T-cell (primary cell): ENCODE measurements at regions not wholly inside any gene's neighbourhood (a gene's known extent, or its start where the extent isn't known, plus 50 kb on each side); places are given as distances from the start of the nearest gene placed in this dataset.

Source experiments
- ATAC-seq, 4 experiments: fragments of 200-7000 bp in 3 of 4; fragments of 150-1000 bp in 1 of 4; cut with Tn5 transposase; replicated peaks in 1 of 4; 1 replicate in 3 of 4; 2 replicates in 1 of 4; pipeline ENCODE4 v1.10.0; 2021; ENCODE audit warnings: moderate library complexity in 3 of 4, mild to moderate bottlenecking in 2 of 4, moderate number of reproducible peaks in 1 of 4
- CTCF ChIA-PET, 2 donors: fragments of 300-600 bp; sonication (Branson Sonifier 250); formaldehyde crosslinking; loops; one replicate each; lab custom pipeline; 2022; ENCODE audit warnings: antibody characterized with exemption in 2 of 2; lab: Charles Lee
- POLR2A ChIA-PET, 2 donors: fragments of 300-600 bp; sonication (Branson Sonifier 250); formaldehyde crosslinking; loops; one replicate each; lab custom pipeline; 2022; ENCODE audit warnings: antibody characterized with exemption in 2 of 2; lab: Charles Lee
- DNase-seq, 35 experiments: peaks; one replicate each; pipeline versions ENCODE4 v3.0.0 to v3.0.0-alpha.2; 2013 to 2023
- H3K27ac ChIP-seq: one replicate; pipeline ENCODE4 v1.5.1; 2013; ENCODE audit warnings: low read length
- H3K27me3 ChIP-seq, 2 experiments: replicated peaks in 1 of 2; 1 replicate in 1 of 2; 2 replicates in 1 of 2; pipeline versions ENCODE4 v1.6.1 to v1.7.0; 2013; ENCODE audit warnings: low read length in 1 of 2, mixed read lengths in 1 of 2; ENCODE audit not compliant: control insufficient read depth in 2 of 2, insufficient read depth in 2 of 2; ENCODE audit errors: extremely low read depth in 1 of 2
- H3K36me3 ChIP-seq, 2 donors: 1 replicate in 1 of 2; 2 replicates in 1 of 2; pipeline versions ENCODE4 v1.6.1 to v1.7.0; 2013; ENCODE audit warnings: low read length in 1 of 2; ENCODE audit not compliant: control insufficient read depth in 2 of 2, insufficient read depth in 1 of 2; ENCODE audit errors: extremely low read depth in 1 of 2
- H3K4me1 ChIP-seq, 2 experiments: 1 replicate in 1 of 2; 2 replicates in 1 of 2; pipeline versions ENCODE4 v1.6.1 to v1.7.0; 2013; ENCODE audit warnings: low read length in 2 of 2, mixed read lengths in 1 of 2; ENCODE audit not compliant: insufficient read depth in 2 of 2, control insufficient read depth in 1 of 2; ENCODE audit errors: extremely low read depth in 1 of 2
- H3K4me3 ChIP-seq, 2 donors: 1 replicate in 1 of 2; 2 replicates in 1 of 2; pipeline versions ENCODE4 v1.5.1 to v1.7.0; 2013; ENCODE audit warnings: mild to moderate bottlenecking in 2 of 2, low read length in 1 of 2, moderate library complexity in 1 of 2; ENCODE audit not compliant: control insufficient read depth in 1 of 2; ENCODE audit errors: extremely low read depth in 1 of 2
- H3K9me3 ChIP-seq: 2 replicates; pipeline ENCODE4 v1.7.0; 2013
- H3K27ac Mint-ChIP-seq, 2 donors: one replicate each; pipeline ENCODE4 v1.8.0; 2020 to 2021; ENCODE audit warnings: mild to moderate bottlenecking in 2 of 2, mixed read lengths in 2 of 2
- H3K27me3 Mint-ChIP-seq, 2 donors: one replicate each; pipeline ENCODE4 v1.8.0; 2021 to 2022; ENCODE audit warnings: mixed read lengths in 2 of 2
- H3K36me3 Mint-ChIP-seq: one replicate; pipeline ENCODE4 v1.8.0; 2021; ENCODE audit warnings: mixed read lengths
- H3K4me1 Mint-ChIP-seq, 3 donors: one replicate each; pipeline ENCODE4 v1.8.0; 2020 to 2022; ENCODE audit warnings: mixed read lengths in 3 of 3, mild to moderate bottlenecking in 1 of 3
- H3K4me3 Mint-ChIP-seq, 3 donors: one replicate each; pipeline ENCODE4 v1.8.0; 2020 to 2022; ENCODE audit warnings: mild to moderate bottlenecking in 3 of 3, mixed read lengths in 3 of 3, moderate library complexity in 3 of 3
- H3K9me3 Mint-ChIP-seq, 3 donors: one replicate each; pipeline ENCODE4 v1.8.0; 2020 to 2022; ENCODE audit warnings: mixed read lengths in 3 of 3
- WGBS: methylation state at CpG from one replicate; pipeline ENCODE4 v1.1.5; 2013; ENCODE audit warnings: missing lambda C conversion rate; ENCODE audit not compliant: insufficient coverage; 5-methylcytosine and 5-hydroxymethylcytosine counted together

DNA sequence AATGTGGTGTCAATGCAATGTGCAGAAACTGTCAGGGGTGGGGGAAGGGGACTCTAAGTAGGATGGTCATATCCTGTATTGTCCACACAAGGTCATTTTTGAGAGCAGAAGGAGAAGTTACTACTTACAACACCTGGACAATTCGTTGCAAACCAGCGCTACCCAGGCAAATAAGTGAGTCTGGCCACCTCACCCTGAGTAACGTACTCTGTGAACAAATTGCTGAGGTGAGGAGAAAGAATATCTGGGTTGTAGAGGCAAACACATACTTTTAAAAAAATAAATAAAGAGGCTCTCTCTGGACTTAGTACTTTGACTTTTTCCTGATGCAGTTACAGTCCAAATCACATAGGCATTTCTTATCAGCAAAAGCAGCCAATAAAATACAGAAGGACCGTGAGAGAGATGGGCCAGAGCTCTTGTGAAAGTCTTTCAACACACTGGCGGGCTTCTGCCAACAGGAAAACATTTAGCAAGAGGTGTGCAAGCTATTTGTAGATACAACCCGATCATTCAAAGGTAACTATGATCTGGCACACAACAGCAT, 268.2 kb upstream of the ID2 start:
- ATAC-seq (no peak), DNase-seq (no peak)
- H3K4me3 ChIP-seq: no peak overlapping the region
- H3K4me3 Mint-ChIP-seq: no peak overlapping the region
- H3K27me3 ChIP-seq: no peaks in the 10 kb centered on the region
- no peaks in the 10 kb centered on the region for H3K9me3 ChIP-seq
- no peak overlapping the region for H3K27ac ChIP-seq
- H3K9me3 Mint-ChIP-seq: no peaks in the 10 kb centered on the region
- POLR2A ChIA-PET: interaction anchor here in 1 of 2 donors (0.6 kb wide), 1 partner anchor 26 kb away, joined by 3 read pairs; no protein-coding TSS in a partner anchor
- no peaks in the 10 kb centered on the region for H3K36me3 ChIP-seq
- WGBS: no CpG with 5 or more reads among the region's 6 CpGs
- no peaks in the 10 kb centered on the region for H3K27me3 Mint-ChIP-seq
- H3K36me3 Mint-ChIP-seq: no peaks in the 10 kb centered on the region
- peaks cover 0 to 12% (median 10%) of the 10 kb centered on the region in 3 donors for H3K4me1 Mint-ChIP-seq
- CTCF ChIA-PET: no interaction called here
- no peaks in the 10 kb centered on the region for H3K4me1 ChIP-seq
- H3K27ac Mint-ChIP-seq: no peak overlapping the region

DNA sequence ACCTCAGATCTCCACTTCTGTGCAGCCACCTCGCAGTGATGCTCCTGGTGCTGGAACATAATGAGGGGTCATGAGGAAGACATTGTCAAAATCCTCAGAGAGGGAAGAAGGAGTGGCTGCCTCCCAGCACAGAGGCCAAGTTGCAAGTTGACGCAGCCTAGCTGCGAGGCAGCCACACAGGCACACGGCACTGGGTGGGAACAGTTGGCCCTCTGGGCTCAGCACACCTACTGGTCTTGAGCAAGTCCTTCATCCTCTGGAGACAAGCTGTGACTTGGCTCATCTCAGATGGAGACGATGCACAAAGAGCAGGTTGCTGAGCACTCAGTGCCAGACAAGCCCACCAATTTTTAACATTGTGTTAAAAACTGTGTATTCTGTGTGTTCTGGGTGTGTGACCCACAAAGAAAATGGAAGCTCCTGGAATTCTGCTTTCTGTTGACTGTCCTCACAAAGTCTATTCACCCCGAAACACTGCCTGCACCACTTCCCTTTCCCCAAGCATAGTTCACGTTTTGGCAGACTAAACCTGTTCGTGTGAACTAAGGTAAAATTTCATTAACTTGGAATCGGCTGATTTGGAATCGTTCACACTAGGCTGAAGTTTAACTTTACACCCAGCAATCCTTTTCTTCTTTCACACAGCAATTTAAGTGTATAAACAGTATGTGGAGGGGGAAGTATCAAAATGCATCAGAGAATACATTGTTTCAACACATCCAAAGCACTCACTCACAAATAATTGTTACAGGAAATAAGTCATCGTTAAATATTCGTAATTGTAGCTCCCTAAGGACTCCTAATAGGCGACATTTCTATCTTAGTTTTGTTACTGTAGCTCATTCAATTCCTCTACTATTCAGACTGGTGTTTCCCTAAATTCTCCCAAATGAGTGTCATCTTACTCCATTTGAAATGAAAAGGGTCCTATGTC, 266.6 kb upstream of the ID2 start:
- H3K27me3 Mint-ChIP-seq: no peaks in the 10 kb centered on the region
- Histone ChIP-seq H3K4me3 (no peak overlapping the region), H3K27ac (no peak overlapping the region), H3K36me3 (no peaks in the 10 kb centered on the region), H3K9me3 (no peaks in the 10 kb centered on the region), H3K4me1 (no peaks in the 10 kb centered on the region), H3K27me3 (no peaks in the 10 kb centered on the region)
- POLR2A ChIA-PET: no interaction called here
- no peak overlapping the region for H3K4me3 Mint-ChIP-seq
- WGBS: 92% methylated on average over 7 of the region's 13 CpGs
- no peaks in the 10 kb centered on the region for H3K9me3 Mint-ChIP-seq
- DNase-seq (no peak), ATAC-seq (no peak)
- H3K27ac Mint-ChIP-seq: no peak overlapping the region
- CTCF ChIA-PET: interaction anchor here in 1 of 2 donors (0.7 kb wide), 1 partner anchor 39 kb away, joined by 3 read pairs; no protein-coding TSS in a partner anchor
- H3K4me1 Mint-ChIP-seq: no peaks in the 10 kb centered on the region
- H3K36me3 Mint-ChIP-seq: peaks cover 3% of the 10 kb centered on the region

DNA sequence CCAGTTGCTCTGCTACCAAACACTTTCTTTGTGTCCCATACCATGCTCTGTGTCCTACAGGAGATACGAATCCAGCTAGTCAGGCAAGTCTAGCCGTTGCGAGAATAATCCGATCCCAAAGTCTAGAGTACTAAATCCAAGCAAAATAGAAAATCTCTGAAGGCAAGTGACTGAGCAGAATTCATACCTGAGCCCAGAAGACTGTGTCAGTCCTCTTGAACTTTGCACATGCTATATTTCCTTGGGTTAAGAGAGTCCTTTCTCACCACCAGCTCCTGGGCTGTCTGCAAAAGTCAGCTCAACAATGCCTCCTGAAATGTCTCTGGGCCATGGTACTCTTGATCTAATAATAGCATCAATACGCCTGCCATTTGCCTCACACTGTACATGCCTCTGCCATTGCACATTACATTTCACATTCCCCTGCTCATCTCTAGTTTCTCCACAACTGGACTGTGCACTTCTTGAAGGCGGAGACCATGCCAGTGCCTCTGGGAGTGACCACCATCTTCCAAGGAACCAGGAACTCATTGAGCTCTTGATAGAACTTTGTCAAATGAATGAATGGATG, 265.8 kb upstream of the ID2 start:
- H3K36me3 ChIP-seq: no peaks in the 10 kb centered on the region
- H3K4me3 Mint-ChIP-seq: no peak overlapping the region
- CTCF ChIA-PET: no interaction called here
- H3K9me3 ChIP-seq: no peaks in the 10 kb centered on the region
- H3K27ac Mint-ChIP-seq: no peak overlapping the region
- no peak for DNase-seq
- H3K27ac ChIP-seq: no peak overlapping the region
- peaks cover 3% of the 10 kb centered on the region for H3K36me3 Mint-ChIP-seq
- ATAC-seq: no peak
- H3K9me3 Mint-ChIP-seq: no peaks in the 10 kb centered on the region
- H3K4me1 ChIP-seq: no peaks in the 10 kb centered on the region
- over 99% methylated on average over 6 of the region's 6 CpGs for WGBS
- no peak overlapping the region for H3K4me3 ChIP-seq
- POLR2A ChIA-PET: no interaction called here
- H3K4me1 Mint-ChIP-seq: no peaks in the 10 kb centered on the region
- no peaks in the 10 kb centered on the region for H3K27me3 ChIP-seq
- H3K27me3 Mint-ChIP-seq: peaks cover 0 to 5% of the 10 kb centered on the region in 2 donors

DNA sequence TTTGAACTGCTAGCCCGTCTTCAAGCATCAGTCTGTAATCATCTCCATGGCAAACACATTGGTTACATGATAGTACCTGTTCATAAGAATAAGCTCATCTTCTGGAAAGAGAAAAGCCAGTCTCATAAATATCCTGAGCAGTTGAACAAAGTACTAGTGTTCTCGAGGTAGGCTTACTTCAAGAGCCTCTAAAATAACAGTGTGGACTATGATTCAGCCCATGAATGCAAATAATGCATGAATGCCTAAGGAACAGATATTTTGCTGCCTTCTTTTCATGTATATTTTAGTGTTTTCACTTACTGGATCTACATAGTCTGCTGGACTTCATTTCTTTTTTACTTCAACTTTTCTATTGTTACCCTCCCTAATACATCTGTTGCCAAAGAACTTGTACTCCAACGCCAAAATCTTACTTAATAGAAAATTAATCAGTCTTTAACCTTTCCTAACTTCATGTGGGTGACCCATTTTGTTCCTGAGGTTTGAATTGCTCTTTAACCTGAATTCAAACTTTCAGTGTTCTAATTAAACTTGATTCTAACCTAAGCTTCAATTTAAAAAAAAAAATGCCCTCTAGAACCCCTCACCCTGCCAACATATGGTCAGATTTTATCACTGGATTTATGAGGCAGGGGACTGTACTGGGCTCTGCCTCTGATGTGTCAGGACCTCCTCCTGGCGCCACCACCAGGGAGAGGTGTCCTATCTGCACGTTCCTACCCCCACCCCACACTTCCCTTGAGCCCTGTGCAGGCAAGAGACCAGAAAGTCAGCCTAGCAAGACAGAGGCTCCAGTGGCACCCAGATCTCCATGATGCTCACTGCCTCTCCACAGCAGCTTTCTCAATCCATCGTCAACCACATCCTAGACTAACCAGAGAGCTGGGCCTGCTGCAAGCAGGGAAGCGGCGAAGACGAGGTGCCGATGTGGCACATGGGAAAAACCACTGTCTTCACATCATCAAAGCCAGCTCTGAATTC, 264.7 kb upstream of the ID2 start:
- H3K27ac Mint-ChIP-seq: no peak overlapping the region
- H3K27me3 ChIP-seq: no peaks in the 10 kb centered on the region
- no peaks in the 10 kb centered on the region for H3K9me3 Mint-ChIP-seq
- no peak for DNase-seq
- ChIA-PET CTCF (no interaction called here), POLR2A (no interaction called here)
- H3K4me3 Mint-ChIP-seq: no peak overlapping the region
- H3K27me3 Mint-ChIP-seq: peaks cover 0 to 8% of the 10 kb centered on the region in 2 donors
- no peaks in the 10 kb centered on the region for H3K9me3 ChIP-seq
- H3K4me1 ChIP-seq: no peaks in the 10 kb centered on the region
- ATAC-seq: no peak
- WGBS: 44% methylated on average over 3 of the region's 10 CpGs
- no peak overlapping the region for H3K4me3 ChIP-seq
- H3K36me3 ChIP-seq: no peaks in the 10 kb centered on the region
- H3K4me1 Mint-ChIP-seq: no peaks in the 10 kb centered on the region
- H3K36me3 Mint-ChIP-seq: peaks cover 3% of the 10 kb centered on the region
- no peak overlapping the region for H3K27ac ChIP-seq

DNA sequence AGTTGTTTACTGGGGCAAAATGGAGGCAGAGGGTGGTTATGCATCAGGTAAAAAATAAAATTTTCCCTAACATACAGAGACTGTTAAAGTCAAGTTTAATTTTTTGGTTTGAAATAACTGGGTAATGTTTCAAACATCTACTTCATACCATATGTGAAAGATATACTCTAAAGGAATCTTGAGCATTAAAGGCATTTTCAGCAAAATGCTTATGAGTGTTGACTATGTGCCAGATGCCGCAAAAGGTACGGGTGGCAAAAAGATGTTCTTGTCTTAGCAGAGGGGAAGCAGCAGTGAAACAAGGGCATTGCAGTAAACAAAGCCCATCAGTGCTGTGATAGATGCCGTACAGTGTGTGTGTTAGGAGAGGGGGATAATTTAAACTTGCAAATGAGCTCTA, 263.1 kb upstream of the ID2 start:
- peaks cover 0 to under 1% of the 10 kb centered on the region in 2 experiments for H3K27me3 ChIP-seq
- Mint-ChIP-seq H3K9me3 (no peaks in the 10 kb centered on the region), H3K4me1 (peaks cover 0 to under 1% (median 0%) of the 10 kb centered on the region in 3 donors), H3K4me3 (no peak overlapping the region), H3K27me3 (peaks cover 0 to 12% of the 10 kb centered on the region in 2 donors), H3K27ac (no peak overlapping the region), H3K36me3 (peaks cover 3% of the 10 kb centered on the region)
- H3K9me3 ChIP-seq: no peaks in the 10 kb centered on the region
- H3K27ac ChIP-seq: no peak overlapping the region
- H3K4me3 ChIP-seq: no peak overlapping the region
- no peaks in the 10 kb centered on the region for H3K36me3 ChIP-seq
- H3K4me1 ChIP-seq: no peaks in the 10 kb centered on the region
- 94% methylated on average over 3 of the region's 3 CpGs for WGBS
- no peak for ATAC-seq
- no peak for DNase-seq
- POLR2A ChIA-PET: no interaction called here
- CTCF ChIA-PET: no interaction called here
